ENCODE measurements at regions not wholly inside any gene's neighbourhood (a gene's known extent, or its start where the extent isn't known, plus 50 kb on each side); places are given as distances from the start of the nearest gene placed in this dataset.

DNA sequence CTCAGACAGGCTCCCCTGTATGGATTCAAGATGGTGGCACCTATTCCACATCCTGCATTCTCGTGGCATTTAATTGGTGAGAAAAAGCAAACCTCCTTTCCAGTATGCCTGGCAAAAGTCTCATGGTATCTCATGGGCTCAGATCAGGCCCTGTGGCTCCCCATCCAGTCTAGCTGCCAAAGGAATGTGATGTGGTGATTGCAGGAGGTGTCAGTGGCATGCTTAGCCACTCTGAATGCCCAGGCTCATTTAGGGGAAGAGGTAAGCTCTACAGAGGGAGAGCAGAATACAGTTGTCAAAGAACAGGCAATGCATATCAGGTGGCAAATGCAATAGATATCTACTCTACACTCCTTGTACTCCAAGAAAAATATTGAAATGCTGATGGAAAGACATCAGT lies 146.7 kb downstream of the SPATA19 start:
- TF ChIP-seq GATA3 (IDR thresholded peaks at IDR 0.05; ENCODE audit: low read depth, low read length) (no peak), GATA2 (IDR thresholded peaks at IDR 0.05; ENCODE audit: low read depth, low read length) (no peak)
